ENCODE measurements at regions not wholly inside any gene's neighbourhood (a gene's known extent, or its start where the extent isn't known, plus 50 kb on each side); places are given as distances from the start of the nearest gene placed in this dataset.

GRCh38 chr2:207459990-207460757 lies 69.6 kb upstream of the CREB1 start:
- no peak for DNase-seq
- CTCF ChIA-PET = no interaction called here
- Mint-ChIP-seq H3K4me1 (ENCODE audit: low read depth, unreplicated experiment) (no peaks in the 10 kb centered on the region), H3K27me3 (ENCODE audit: unreplicated experiment) (no peaks in the 10 kb centered on the region), H3K36me3 (ENCODE audit: insufficient read depth, unreplicated experiment) (no peaks in the 10 kb centered on the region), H3K4me3 (ENCODE audit: low read depth, unreplicated experiment) (no peak overlapping the region), H3K9me3 (ENCODE audit: low read depth, unreplicated experiment) (no peaks in the 10 kb centered on the region), H3K27ac (ENCODE audit: unreplicated experiment) (no peak overlapping the region)
- intact Hi-C loops (cut with micrococcal nuclease; ENCODE audit: unreplicated experiment) = no loop called here
- BruUV-seq (replicated peaks) = no TSS peak
- no peak for TF ChIP-seq CTCF (IDR thresholded peaks at IDR 0.05; ENCODE audit: unreplicated experiment)

GRCh38 chr2:207463433-207463832 lies 66.3 kb upstream of the CREB1 start:
- no peak overlapping the region for H3K27ac Mint-ChIP-seq (ENCODE audit: unreplicated experiment)
- no TSS peak for BruUV-seq (replicated peaks)
- CTCF ChIA-PET = no interaction called here
- DNase-seq = no peak
- H3K36me3 Mint-ChIP-seq (ENCODE audit: insufficient read depth, unreplicated experiment) = no peaks in the 10 kb centered on the region
- no peaks in the 10 kb centered on the region for H3K27me3 Mint-ChIP-seq (ENCODE audit: unreplicated experiment)
- intact Hi-C loops (cut with micrococcal nuclease; ENCODE audit: unreplicated experiment) = no loop called here
- no peaks in the 10 kb centered on the region for H3K4me1 Mint-ChIP-seq (ENCODE audit: low read depth, unreplicated experiment)
- H3K4me3 Mint-ChIP-seq (ENCODE audit: low read depth, unreplicated experiment) = no peak overlapping the region
- TF ChIP-seq CTCF (IDR thresholded peaks at IDR 0.05; ENCODE audit: unreplicated experiment) = no peak
- H3K9me3 Mint-ChIP-seq (ENCODE audit: low read depth, unreplicated experiment) = no peaks in the 10 kb centered on the region

GRCh38 chr2:207464007-207464406 lies 65.8 kb upstream of the CREB1 start:
- CTCF ChIA-PET = interaction anchor here (0.8 kb wide), 1 partner anchor 289 kb away, joined by 8 read pairs; no protein-coding TSS in a partner anchor
- H3K9me3 Mint-ChIP-seq (ENCODE audit: low read depth, unreplicated experiment) = no peaks in the 10 kb centered on the region
- no peak overlapping the region for H3K4me3 Mint-ChIP-seq (ENCODE audit: low read depth, unreplicated experiment)
- H3K36me3 Mint-ChIP-seq (ENCODE audit: insufficient read depth, unreplicated experiment) = no peaks in the 10 kb centered on the region
- H3K27ac Mint-ChIP-seq (ENCODE audit: unreplicated experiment) = no peak overlapping the region
- H3K27me3 Mint-ChIP-seq (ENCODE audit: unreplicated experiment) = no peaks in the 10 kb centered on the region
- H3K4me1 Mint-ChIP-seq (ENCODE audit: low read depth, unreplicated experiment) = no peaks in the 10 kb centered on the region
- no peak for TF ChIP-seq CTCF (IDR thresholded peaks at IDR 0.05; ENCODE audit: unreplicated experiment)
- DNase-seq = no peak
- BruUV-seq (replicated peaks) = no TSS peak
- intact Hi-C loops (cut with micrococcal nuclease; ENCODE audit: unreplicated experiment) = no loop called here

GRCh38 chr2:207465894-207466293 lies 63.9 kb upstream of the CREB1 start:
- Mint-ChIP-seq H3K4me3 (ENCODE audit: low read depth, unreplicated experiment) (no peak overlapping the region), H3K36me3 (ENCODE audit: insufficient read depth, unreplicated experiment) (no peaks in the 10 kb centered on the region), H3K9me3 (ENCODE audit: low read depth, unreplicated experiment) (no peaks in the 10 kb centered on the region), H3K27me3 (ENCODE audit: unreplicated experiment) (no peaks in the 10 kb centered on the region), H3K27ac (ENCODE audit: unreplicated experiment) (no peak overlapping the region), H3K4me1 (ENCODE audit: low read depth, unreplicated experiment) (no peaks in the 10 kb centered on the region)
- CTCF ChIA-PET = no interaction called here
- no peak for TF ChIP-seq CTCF (IDR thresholded peaks at IDR 0.05; ENCODE audit: unreplicated experiment)
- no TSS peak for BruUV-seq (replicated peaks)
- intact Hi-C loops (cut with micrococcal nuclease; ENCODE audit: unreplicated experiment) = no loop called here
- no peak for DNase-seq
